Activated CD4-positive, alpha-beta T cell treated with anti-CD3 and anti-CD28 coated beads for 36 hours (primary cell): ENCODE measurements at regions not wholly inside any gene's neighbourhood (a gene's known extent, or its start where the extent isn't known, plus 50 kb on each side); places are given as distances from the start of the nearest gene placed in this dataset.
"Not testable (repeated sequence)": the region's sequence is repeated elsewhere in the genome, so short reads cannot be mapped to it uniquely, and the experiment has no call there.

Source experiments
- ATAC-seq: fragments of 200-7000 bp; cut with Tn5 transposase; one replicate; pipeline ENCODE4 v1.10.0; 2021; ENCODE audit warnings: mild to moderate bottlenecking, moderate library complexity
- CTCF ChIA-PET: fragments of 350-600 bp; sonication (Branson Sonifier 250); formaldehyde crosslinking; loops from one replicate; lab custom pipeline; 2021; ENCODE audit warnings: antibody characterized with exemption; lab: Charles Lee
- POLR2A ChIA-PET: fragments of 350-600 bp; sonication (Branson Sonifier 250); formaldehyde crosslinking; loops from one replicate; lab custom pipeline; 2021; ENCODE audit warnings: antibody characterized with exemption, inconsistent platforms; lab: Charles Lee
- DNase-seq: peaks from one replicate; pipeline ENCODE4 v3.0.0-alpha.2; 2020
- H3K27ac Mint-ChIP-seq: one replicate; pipeline ENCODE4 v1.8.0; 2021; ENCODE audit warnings: mixed read lengths
- H3K27me3 Mint-ChIP-seq: one replicate; pipeline ENCODE4 v1.8.0; 2021; ENCODE audit warnings: mixed read lengths
- H3K36me3 Mint-ChIP-seq: one replicate; pipeline ENCODE4 v1.8.0; 2021; ENCODE audit warnings: low read depth, mixed read lengths
- H3K4me1 Mint-ChIP-seq: one replicate; pipeline ENCODE4 v1.8.0; 2021; ENCODE audit warnings: mixed read lengths
- H3K4me3 Mint-ChIP-seq: one replicate; pipeline ENCODE4 v1.8.0; 2021; ENCODE audit warnings: mild to moderate bottlenecking, moderate library complexity, mixed read lengths
- H3K9me3 Mint-ChIP-seq: one replicate; pipeline ENCODE4 v1.8.0; 2021; ENCODE audit warnings: low read depth, mixed read lengths
- intact Hi-C, 2 experiments: fragments of 100-400 bp; cut with DNase I in 1 of 2; cut with micrococcal nuclease in 1 of 2; formaldehyde crosslinking; loops; one replicate each; pipeline versions ENCODE4 v1.14.2 to v1.15.1; 2022 to 2024; cut with DNase I, micrococcal nuclease

DNA sequence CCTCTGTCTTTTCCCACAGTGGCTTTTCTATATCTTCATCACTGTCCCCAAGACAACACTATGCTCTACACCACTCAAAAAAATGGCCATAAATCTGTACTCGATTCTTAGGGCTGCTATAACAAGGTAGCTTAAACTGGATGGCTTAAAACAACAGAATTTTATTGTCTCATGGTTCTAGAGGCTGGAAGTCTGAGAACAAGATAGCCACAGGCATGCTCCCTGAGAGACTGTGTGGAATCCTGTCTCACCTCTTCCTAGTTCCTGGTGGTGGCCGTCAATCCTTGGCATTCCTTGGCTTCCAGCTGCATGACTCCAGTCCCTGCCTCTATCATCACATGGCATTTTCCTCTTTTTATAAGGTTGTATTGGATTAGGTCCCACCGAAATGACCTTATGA is 70.7 kb upstream of the DCLK2 start:
- CTCF ChIA-PET = interaction anchor here (0.7 kb wide), 1 partner anchor 18 kb away, joined by 3 read pairs; no protein-coding TSS in a partner anchor
- H3K36me3 Mint-ChIP-seq = no peaks in the 10 kb centered on the region

DNA sequence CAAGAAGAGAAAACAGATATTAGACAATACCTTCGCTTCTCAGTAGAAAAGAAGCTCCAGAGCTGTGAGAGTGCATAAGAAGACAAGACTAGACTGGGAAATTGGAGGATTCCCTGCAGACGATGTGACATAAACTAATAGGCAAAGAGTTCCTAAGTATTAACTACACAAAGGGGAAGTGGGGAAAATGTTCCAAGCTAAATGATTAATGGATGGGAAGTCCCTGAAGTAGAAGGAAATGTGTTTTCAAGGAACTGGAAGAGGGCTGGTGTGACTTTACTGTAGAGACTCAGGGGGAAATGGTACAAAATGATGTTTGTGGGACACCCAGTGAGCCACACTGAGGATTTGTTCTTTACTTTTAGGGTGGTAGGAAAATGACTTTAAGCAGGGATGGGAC is 69.7 kb upstream of the DCLK2 start:
- intact Hi-C loops = no loop called here
- CTCF ChIA-PET = interaction anchor here (1.2 to 1.6 kb wide), 2 partner anchors 20 to 61 kb away, joined by 3 to 4 read pairs; no protein-coding TSS in a partner anchor
- no peak for ATAC-seq
- H3K27me3 Mint-ChIP-seq = peaks cover 15% of the 10 kb centered on the region
- DNase-seq = no peak
- H3K9me3 Mint-ChIP-seq = no peaks in the 10 kb centered on the region
- no peak overlapping the region for H3K4me3 Mint-ChIP-seq
- H3K27ac Mint-ChIP-seq = no peak overlapping the region
- POLR2A ChIA-PET = no interaction called here
- H3K4me1 Mint-ChIP-seq = no peaks in the 10 kb centered on the region
- no peaks in the 10 kb centered on the region for H3K36me3 Mint-ChIP-seq

More for the DNA sequence above, 70.7 kb upstream of the DCLK2 start:
- intact Hi-C loops = no loop called here
- no peaks in the 10 kb centered on the region for H3K9me3 Mint-ChIP-seq
- H3K27me3 Mint-ChIP-seq = peaks cover 19% of the 10 kb centered on the region
- no peak overlapping the region for H3K4me3 Mint-ChIP-seq
- no peak for DNase-seq
- ATAC-seq = no peak
- POLR2A ChIA-PET = no interaction called here
- H3K27ac Mint-ChIP-seq = no peak overlapping the region
- no peaks in the 10 kb centered on the region for H3K4me1 Mint-ChIP-seq

DNA sequence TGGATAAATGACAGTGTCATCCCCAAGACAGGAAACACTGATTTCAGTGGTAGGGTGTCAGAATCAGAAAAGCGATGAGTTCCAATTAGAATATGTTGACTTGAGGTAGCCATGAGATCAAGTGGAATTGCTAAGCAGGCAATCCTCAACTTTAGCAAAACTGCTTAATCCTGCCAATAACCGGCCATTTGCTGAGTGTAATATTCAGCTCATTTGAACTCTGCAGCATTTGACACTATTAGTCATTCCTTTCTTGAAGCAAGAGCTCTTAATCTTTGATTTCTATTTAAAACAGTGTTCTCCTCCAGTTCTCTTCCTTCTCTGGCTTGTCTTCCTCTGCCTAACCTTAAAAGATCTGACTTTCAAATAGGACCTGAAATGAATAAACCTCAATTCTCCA is 68.7 kb upstream of the DCLK2 start:
- ATAC-seq = no peak
- intact Hi-C loops = no loop called here

DNA sequence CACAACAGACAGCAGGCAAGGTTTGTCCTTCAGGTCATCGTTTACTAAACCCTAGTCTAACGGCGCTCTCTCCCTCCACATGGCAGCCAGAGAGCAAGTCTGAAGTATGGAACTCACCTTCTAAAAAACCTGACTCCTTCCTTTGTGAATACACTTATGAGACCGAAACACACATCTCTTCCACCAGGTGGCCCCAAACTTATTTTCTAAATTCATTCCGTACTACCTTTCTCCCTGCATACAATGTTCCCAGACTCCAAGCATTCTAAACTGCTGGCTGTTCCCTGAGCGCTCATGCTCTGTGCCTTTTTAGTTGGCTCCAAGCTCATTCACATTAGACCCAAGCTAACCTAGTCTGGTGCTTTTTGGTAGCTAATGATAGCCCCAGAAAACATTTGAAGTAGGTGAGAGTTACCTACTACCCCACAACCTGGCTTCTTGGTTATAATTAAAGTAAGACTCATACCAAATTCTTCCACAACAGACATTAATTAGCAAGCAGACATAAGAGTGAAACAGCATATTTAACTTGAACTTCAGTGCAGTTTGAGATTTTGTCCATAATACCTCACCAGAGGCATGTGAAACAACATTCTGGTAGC is 67.6 kb upstream of the DCLK2 start:
- Mint-ChIP-seq H3K9me3 (no peaks in the 10 kb centered on the region), H3K27ac (no peak overlapping the region), H3K36me3 (no peaks in the 10 kb centered on the region), H3K4me1 (no peaks in the 10 kb centered on the region), H3K27me3 (peaks cover 15% of the 10 kb centered on the region), H3K4me3 (no peak overlapping the region)
- ATAC-seq (no peak), DNase-seq (peak; percentile 19)
- CTCF ChIA-PET = interaction anchor here (0.7 to 1.4 kb wide), 7 partner anchors 20 to 1040 kb away, joined by 3 to 6 read pairs (median 3); no protein-coding TSS in a partner anchor
- intact Hi-C loops = loop anchor here (1.0 to 5.0 kb wide), 3 partner anchors 197 to 233 kb away; no protein-coding TSS in a partner anchor
- POLR2A ChIA-PET = no interaction called here

More for the DNA sequence above, 68.7 kb upstream of the DCLK2 start:
- Mint-ChIP-seq H3K27me3 (peaks cover 16% of the 10 kb centered on the region), H3K4me1 (no peaks in the 10 kb centered on the region), H3K9me3 (no peaks in the 10 kb centered on the region), H3K36me3 (no peaks in the 10 kb centered on the region), H3K4me3 (no peak overlapping the region), H3K27ac (no peak overlapping the region)
- ChIA-PET POLR2A (no interaction called here), CTCF (interaction anchor here (0.8 to 1.6 kb wide), 2 partner anchors 12 to 21 kb away, joined by 4 read pairs; no protein-coding TSS in a partner anchor)
- DNase-seq = no peak

DNA sequence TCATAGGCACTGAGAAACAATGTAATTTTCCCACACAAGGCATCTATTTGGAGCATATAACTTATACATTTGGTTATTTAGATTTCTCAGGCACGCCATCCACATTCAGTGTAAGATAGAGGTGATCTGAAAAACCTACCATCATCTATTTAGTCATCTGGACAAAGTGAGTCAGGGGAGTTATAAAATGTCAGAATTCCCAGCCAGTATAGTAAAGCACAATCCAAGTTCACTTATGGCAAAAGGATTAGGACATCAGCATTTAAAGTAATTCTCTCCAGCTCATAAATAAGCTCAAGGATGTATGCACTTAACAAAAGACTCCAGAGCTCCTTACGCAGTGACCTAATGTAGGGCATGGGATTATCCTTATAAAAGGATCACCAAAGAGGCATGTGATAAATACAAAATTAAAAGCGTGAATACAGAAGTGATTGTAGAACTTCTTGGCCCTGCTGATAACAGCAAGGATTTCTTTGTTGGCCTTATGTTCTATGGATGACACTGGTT is 65.3 kb upstream of the DCLK2 start:
- Mint-ChIP-seq H3K4me3 (no peak overlapping the region), H3K27ac (no peak overlapping the region), H3K27me3 (peaks cover 17% of the 10 kb centered on the region), H3K9me3 (no peaks in the 10 kb centered on the region), H3K4me1 (no peaks in the 10 kb centered on the region), H3K36me3 (no peaks in the 10 kb centered on the region)
- DNase-seq = no peak
- no peak for ATAC-seq
- CTCF ChIA-PET = interaction anchor here (1.0 kb wide), 1 partner anchor 28 kb away, joined by 3 read pairs; no protein-coding TSS in a partner anchor
- intact Hi-C loops = loop anchor here in 1 of 2 experiments (5.0 kb wide), 1 partner anchor 194 kb away; no protein-coding TSS in a partner anchor
- POLR2A ChIA-PET = no interaction called here

DNA sequence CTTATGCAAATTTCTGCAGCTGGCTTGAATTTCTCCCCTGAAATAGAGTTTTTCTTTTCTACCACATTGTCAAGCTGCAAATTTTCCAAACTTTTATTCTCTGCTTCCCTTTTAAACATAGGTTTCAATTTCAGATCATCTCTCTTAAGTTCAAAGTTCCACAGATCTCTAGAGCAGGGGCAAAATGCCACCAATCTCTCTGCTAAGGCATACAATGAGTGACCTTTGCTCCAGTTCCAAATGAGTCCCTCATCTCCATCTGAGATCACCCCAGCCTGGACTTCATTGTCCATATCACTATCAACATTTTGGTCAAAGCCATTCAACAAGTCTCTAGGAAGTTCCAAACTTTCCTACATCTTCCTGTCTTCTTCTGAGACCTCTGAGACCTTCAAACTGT is 62.3 kb upstream of the DCLK2 start:
- intact Hi-C loops, H3K4me3 Mint-ChIP-seq, CTCF ChIA-PET, H3K27ac Mint-ChIP-seq, H3K9me3 Mint-ChIP-seq, POLR2A ChIA-PET, ATAC-seq, H3K36me3 Mint-ChIP-seq, H3K4me1 Mint-ChIP-seq, DNase-seq: not testable (repeated sequence)
- peaks cover 23% of the 10 kb centered on the region for H3K27me3 Mint-ChIP-seq

DNA sequence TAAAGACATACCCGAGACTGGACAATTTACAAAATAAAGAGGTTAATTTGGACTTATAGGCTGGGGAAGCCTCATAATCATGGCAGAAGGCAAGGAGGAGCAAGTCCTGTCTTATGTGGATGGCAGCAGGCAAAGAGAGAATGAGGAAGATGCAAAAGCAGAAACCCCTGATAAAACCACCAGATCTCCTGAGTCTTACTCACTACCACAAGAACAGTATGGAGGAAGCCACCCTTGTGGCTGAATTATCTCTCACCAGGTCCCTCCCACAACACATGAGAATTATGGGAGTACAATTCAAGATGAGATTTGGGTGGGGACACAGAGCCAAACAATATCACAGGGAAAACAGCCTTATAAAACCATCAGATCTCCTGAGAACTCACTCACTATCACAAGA is 61.6 kb upstream of the DCLK2 start:
- POLR2A ChIA-PET, H3K27ac Mint-ChIP-seq, H3K4me3 Mint-ChIP-seq, H3K4me1 Mint-ChIP-seq, H3K9me3 Mint-ChIP-seq, H3K36me3 Mint-ChIP-seq, intact Hi-C loops, CTCF ChIA-PET, ATAC-seq, DNase-seq: not testable (repeated sequence)
- peaks cover 22% of the 10 kb centered on the region for H3K27me3 Mint-ChIP-seq

DNA sequence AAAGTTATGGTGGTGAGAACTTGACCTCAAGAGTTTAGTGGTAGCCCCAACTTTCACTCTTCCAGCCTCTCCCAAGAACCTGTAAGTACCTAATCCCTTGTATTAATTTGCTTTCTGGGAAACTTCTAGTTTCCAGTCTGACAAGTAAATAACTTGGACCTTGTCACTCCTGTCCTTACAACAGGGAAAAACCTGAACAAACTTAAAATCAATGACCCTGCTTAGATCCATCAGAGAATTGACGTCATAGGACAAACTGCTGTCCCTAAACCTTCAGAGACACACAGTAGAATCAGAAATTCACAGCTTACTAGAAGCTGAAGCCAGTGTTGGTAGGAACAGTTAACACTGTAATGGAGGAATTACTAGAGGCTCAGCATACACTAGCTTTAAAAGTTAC is 60.0 kb upstream of the DCLK2 start:
- Mint-ChIP-seq H3K4me3 (no peak overlapping the region), H3K4me1 (no peaks in the 10 kb centered on the region), H3K36me3 (no peaks in the 10 kb centered on the region), H3K9me3 (no peaks in the 10 kb centered on the region), H3K27me3 (peaks cover 22% of the 10 kb centered on the region), H3K27ac (no peak overlapping the region)
- ChIA-PET POLR2A (no interaction called here), CTCF (no interaction called here)
- DNase-seq (no peak), ATAC-seq (no peak)
- intact Hi-C loops = no loop called here

DNA sequence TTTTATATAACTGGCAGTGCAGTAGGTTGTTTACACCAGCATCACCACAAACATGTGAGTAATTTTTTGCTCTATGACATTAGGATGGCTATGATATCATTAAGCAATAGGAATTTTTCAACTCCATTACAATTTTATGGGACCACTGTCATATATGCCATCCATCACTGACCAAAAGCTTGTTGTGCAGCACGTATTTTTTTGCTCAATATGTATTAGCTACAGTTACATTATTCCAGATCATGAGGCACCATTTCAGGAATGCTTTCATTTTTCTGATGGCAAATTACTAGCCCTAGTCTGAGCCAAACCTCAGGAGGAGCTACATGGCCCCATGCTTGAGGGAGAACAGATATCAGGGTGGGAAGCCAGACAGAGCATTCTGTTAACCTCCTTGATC is 56.8 kb upstream of the DCLK2 start:
- ChIA-PET POLR2A (no interaction called here), CTCF (interaction anchor here (1.1 kb wide), 1 partner anchor 25 kb away, joined by 4 read pairs; no protein-coding TSS in a partner anchor)
- no peak overlapping the region for H3K4me3 Mint-ChIP-seq
- H3K27ac Mint-ChIP-seq = no peak overlapping the region
- ATAC-seq (no peak), DNase-seq (no peak)
- peaks cover 20% of the 10 kb centered on the region for H3K27me3 Mint-ChIP-seq
- no peaks in the 10 kb centered on the region for H3K4me1 Mint-ChIP-seq
- intact Hi-C loops = no loop called here
- H3K36me3 Mint-ChIP-seq = no peaks in the 10 kb centered on the region
- H3K9me3 Mint-ChIP-seq = peaks cover 6% of the 10 kb centered on the region

DNA sequence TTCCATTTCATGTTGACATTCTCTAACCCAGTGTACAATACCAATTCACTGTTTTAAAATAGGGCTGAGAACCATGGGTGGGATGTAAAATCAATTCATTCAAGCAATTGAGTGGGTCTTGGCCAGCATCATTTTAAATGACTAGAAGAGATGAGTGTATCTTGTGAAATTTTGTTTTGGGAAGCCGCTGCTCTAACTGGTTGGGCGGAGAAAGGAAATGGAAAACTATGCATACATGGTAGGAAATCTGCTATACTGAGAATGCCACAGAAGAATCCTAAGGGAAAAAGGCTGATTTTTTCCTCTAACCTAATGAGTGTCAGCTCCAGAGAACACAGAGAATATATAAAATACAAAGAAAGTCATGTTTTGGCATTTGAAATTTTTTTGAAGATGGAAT is 54.8 kb upstream of the DCLK2 start:
- H3K9me3 Mint-ChIP-seq = peaks cover 8% of the 10 kb centered on the region
- H3K4me1 Mint-ChIP-seq = no peaks in the 10 kb centered on the region
- H3K36me3 Mint-ChIP-seq = no peaks in the 10 kb centered on the region
- DNase-seq = no peak
- POLR2A ChIA-PET = no interaction called here
- CTCF ChIA-PET = interaction anchor here (0.7 kb wide), 1 partner anchor 42 kb away, joined by 3 read pairs; no protein-coding TSS in a partner anchor
- no peak overlapping the region for H3K27ac Mint-ChIP-seq
- H3K4me3 Mint-ChIP-seq = no peak overlapping the region
- H3K27me3 Mint-ChIP-seq = peaks cover 8% of the 10 kb centered on the region
- intact Hi-C loops = no loop called here
- no peak for ATAC-seq

DNA sequence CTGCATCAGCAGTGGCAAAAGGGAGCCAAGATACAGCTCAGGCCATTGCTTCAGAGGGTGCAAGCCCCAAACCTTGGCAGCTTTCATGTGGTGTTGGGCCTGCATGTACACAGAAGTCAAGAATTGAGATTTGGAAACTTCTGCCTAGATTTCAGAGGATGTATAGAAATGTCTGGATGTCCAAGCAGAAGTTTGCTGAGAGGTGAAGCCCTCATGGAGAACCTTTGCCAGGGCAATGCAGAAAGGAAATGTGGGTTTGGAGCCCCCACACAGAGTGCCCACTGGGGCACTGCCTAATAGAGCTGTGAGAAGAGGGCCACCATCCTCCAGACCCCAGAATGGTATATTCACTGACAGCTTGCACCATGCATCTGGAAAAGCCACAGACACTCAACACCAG is 51.3 kb upstream of the DCLK2 start:
- DNase-seq, H3K36me3 Mint-ChIP-seq, H3K9me3 Mint-ChIP-seq, CTCF ChIA-PET, H3K4me1 Mint-ChIP-seq, intact Hi-C loops, POLR2A ChIA-PET, H3K27ac Mint-ChIP-seq, ATAC-seq, H3K27me3 Mint-ChIP-seq, H3K4me3 Mint-ChIP-seq: not testable (repeated sequence)
